Coronary artery (tissue), 2 donors: ENCODE measurements at regions not wholly inside any gene's neighbourhood (a gene's known extent, or its start where the extent isn't known, plus 50 kb on each side); places are given as distances from the start of the nearest gene placed in this dataset.

Source experiments
- DNase-seq: peaks from one replicate; pipeline ENCODE4 v3.0.0-alpha.2; 2017; ENCODE audit warnings: low spot score
- H3K27ac ChIP-seq, 2 donors: fragments of 200-600 bp; sonication (generic); one replicate each; pipeline ENCODE4 v1.5.1; 2016 to 2019
- H3K4me3 ChIP-seq: fragments of 200-600 bp; sonication (generic); 2 replicates; pipeline ENCODE4 v1.5.1; 2016; ENCODE audit warnings: mild to moderate bottlenecking, moderate library complexity
- CTCF ChIP-seq: fragments of 200-600 bp; sonication (generic); IDR thresholded peaks from one replicate; pipeline ENCODE4 v1.5.1; 2019; ENCODE audit warnings: antibody characterized with exemption

GRCh38 chr4:85414972-85415371 lies 60.0 kb upstream of the ARHGAP24 start:
- DNase-seq: no peak
- H3K27ac ChIP-seq: no peak overlapping the region
- no peak for TF ChIP-seq CTCF
- no peak overlapping the region for H3K4me3 ChIP-seq

- TF ChIP-seq CTCF: no peak
- no peak overlapping the region for H3K27ac ChIP-seq
- H3K4me3 ChIP-seq: no peak overlapping the region
- DNase-seq: no peak
Measured at GRCh38 chr4:85416094-85416493, 58.9 kb upstream of the ARHGAP24 start.

- DNase-seq: no peak
- Histone ChIP-seq H3K4me3 (no peak overlapping the region), H3K27ac (no peak overlapping the region)
- no peak for TF ChIP-seq CTCF
Measured at GRCh38 chr4:85419103-85419502, 55.8 kb upstream of the ARHGAP24 start.

- Histone ChIP-seq H3K4me3 (no peak overlapping the region), H3K27ac (no peak overlapping the region)
- DNase-seq: no peak
- no peak for TF ChIP-seq CTCF
Measured at GRCh38 chr4:85420831-85421230, 54.1 kb upstream of the ARHGAP24 start.

GRCh38 chr4:85423431-85423830 lies 51.5 kb upstream of the ARHGAP24 start:
- Histone ChIP-seq H3K4me3 (no peak overlapping the region), H3K27ac (no peak overlapping the region)
- DNase-seq: no peak
- no peak for TF ChIP-seq CTCF
